Tibial artery (tissue), 4 donors: ENCODE measurements at regions not wholly inside any gene's neighbourhood (a gene's known extent, or its start where the extent isn't known, plus 50 kb on each side); places are given as distances from the start of the nearest gene placed in this dataset.
"Not testable (repeated sequence)": the region's sequence is repeated elsewhere in the genome, so short reads cannot be mapped to it uniquely, and the experiment has no call there.

ENCODE experiments used
- DNase-seq, 2 donors: peaks; one replicate each; pipeline ENCODE4 v3.0.0-alpha.2; 2019
- H3K27ac ChIP-seq, 2 donors: fragments of 200-600 bp; sonication (generic) in 1 of 2; 1 replicate in 1 of 2; 2 replicates in 1 of 2; pipeline ENCODE4 v1.5.1; 2018 to 2019; ENCODE audit warnings: mild to moderate bottlenecking in 1 of 2
- H3K27me3 ChIP-seq, 2 donors: fragments of 200-600 bp; sonication (generic) in 1 of 2; one replicate each; pipeline versions ENCODE4 v1.5.1 to v1.6.0; 2016 to 2019
- H3K36me3 ChIP-seq, 3 donors: fragments of 200-600 bp; sonication (generic) in 2 of 3; one replicate each; pipeline ENCODE4 v1.5.1; 2016 to 2019; ENCODE audit warnings: mild to moderate bottlenecking in 2 of 3
- H3K4me1 ChIP-seq, 4 donors: fragments of 200-600 bp; sonication (generic) in 2 of 4; 1 replicate in 3 of 4; 2 replicates in 1 of 4; pipeline ENCODE4 v1.5.1; 2016 to 2019
- H3K4me3 ChIP-seq, 2 donors: fragments of 200-600 bp; sonication (generic) in 1 of 2; 1 replicate in 1 of 2; 2 replicates in 1 of 2; pipeline ENCODE4 v1.5.1; 2018 to 2019; ENCODE audit warnings: mild to moderate bottlenecking in 2 of 2
- H3K9me3 ChIP-seq, 3 donors: fragments of 200-600 bp; sonication (generic) in 1 of 3; one replicate each; pipeline ENCODE4 v1.5.1; 2016 to 2019
- CTCF ChIP-seq, 2 experiments: fragments of 200-600 bp in 1 of 2; fragments of 450-650 bp in 1 of 2; IDR thresholded peaks; one replicate each; pipeline ENCODE4 v1.5.1; 2017 to 2019; ENCODE audit warnings: antibody characterized with exemption in 2 of 2, mild to moderate bottlenecking in 1 of 2, moderate library complexity in 1 of 2
- intact Hi-C: fragments of 100-400 bp; cut with DNase I; formaldehyde crosslinking; loops from one replicate; pipeline ENCODE4 v1.15.0; 2023; ENCODE audit warnings: low total_unique reads

GRCh38 chr21:25531538-25532250 is 75.6 kb downstream of the MRPL39 start:
- H3K4me3 ChIP-seq, H3K4me1 ChIP-seq, DNase-seq, H3K36me3 ChIP-seq, H3K9me3 ChIP-seq, H3K27ac ChIP-seq, intact Hi-C loops, H3K27me3 ChIP-seq: not testable (repeated sequence)

GRCh38 chr21:25528515-25528914 is 78.8 kb downstream of the MRPL39 start:
- H3K9me3 ChIP-seq = no peaks in the 10 kb centered on the region
- TF ChIP-seq CTCF (IDR thresholded peaks at IDR 0.05) = no peak
- H3K27me3 ChIP-seq = no peaks in the 10 kb centered on the region
- H3K36me3 ChIP-seq = no peaks in the 10 kb centered on the region
- no peak overlapping the region for H3K27ac ChIP-seq
- no peaks in the 10 kb centered on the region for H3K4me1 ChIP-seq
- H3K4me3 ChIP-seq = no peak overlapping the region
- intact Hi-C loops = no loop called here
- DNase-seq = no peak

- no peak for TF ChIP-seq CTCF (IDR thresholded peaks at IDR 0.05)
- Histone ChIP-seq H3K9me3 (no peaks in the 10 kb centered on the region), H3K27me3 (no peaks in the 10 kb centered on the region), H3K4me1 (no peaks in the 10 kb centered on the region), H3K27ac (no peak overlapping the region), H3K4me3 (no peak overlapping the region), H3K36me3 (no peaks in the 10 kb centered on the region)
- no peak for DNase-seq
- intact Hi-C loops = no loop called here
These were observed 88.8 kb downstream of the MRPL39 start for GRCh38 chr21:25518491-25518911.

- DNase-seq = no peak
- Histone ChIP-seq H3K27ac (no peak overlapping the region), H3K9me3 (no peaks in the 10 kb centered on the region), H3K4me1 (no peaks in the 10 kb centered on the region), H3K36me3 (no peaks in the 10 kb centered on the region), H3K27me3 (no peaks in the 10 kb centered on the region), H3K4me3 (no peak overlapping the region)
- intact Hi-C loops = no loop called here
- TF ChIP-seq CTCF (IDR thresholded peaks at IDR 0.05) = no peak
These were observed 91.5 kb downstream of the MRPL39 start for GRCh38 chr21:25515484-25516405.

- Histone ChIP-seq H3K4me3 (no peak overlapping the region), H3K36me3 (no peaks in the 10 kb centered on the region), H3K9me3 (no peaks in the 10 kb centered on the region), H3K27ac (no peak overlapping the region), H3K4me1 (no peaks in the 10 kb centered on the region), H3K27me3 (no peaks in the 10 kb centered on the region)
- no peak for DNase-seq
- TF ChIP-seq CTCF (IDR thresholded peaks at IDR 0.05) = no peak
- intact Hi-C loops = no loop called here
These were observed 93.5 kb downstream of the MRPL39 start for GRCh38 chr21:25513810-25514209.
